Lower lobe of right lung (tissue), 2 donors: ENCODE measurements at regions not wholly inside any gene's neighbourhood (a gene's known extent, or its start where the extent isn't known, plus 50 kb on each side); places are given as distances from the start of the nearest gene placed in this dataset.

Experiments used
- ATAC-seq, 2 donors: fragments of 200-7000 bp; cut with Tn5 transposase; one replicate each; pipeline ENCODE4 v1.9.1; 2020 to 2022; ENCODE audit warnings: mild to moderate bottlenecking in 2 of 2, moderate library complexity in 2 of 2
- DNase-seq: peaks from one replicate; pipeline ENCODE4 v3.0.0-alpha.2; 2020
- H3K27ac ChIP-seq: fragments of 200-600 bp; one replicate; pipeline ENCODE4 v1.8.0; 2022
- H3K27me3 ChIP-seq: fragments of 200-600 bp; one replicate; pipeline ENCODE4 v1.8.0; 2022; ENCODE audit warnings: low read depth
- H3K36me3 ChIP-seq: fragments of 200-600 bp; one replicate; pipeline ENCODE4 v1.8.0; 2022; ENCODE audit warnings: mild to moderate bottlenecking
- H3K4me1 ChIP-seq: fragments of 200-600 bp; one replicate; pipeline ENCODE4 v1.8.0; 2022
- H3K4me3 ChIP-seq: fragments of 200-600 bp; one replicate; pipeline ENCODE4 v1.8.0; 2022; ENCODE audit warnings: mild to moderate bottlenecking
- H3K9me3 ChIP-seq: fragments of 200-600 bp; one replicate; pipeline ENCODE4 v1.8.0; 2022
- intact Hi-C: fragments of 100-400 bp; cut with DNase I; formaldehyde crosslinking; loops from one replicate; pipeline ENCODE4 v1.11.0; 2022
- TF ChIP-seq, protein P1 (sequence below): fragments of 200-600 bp; IDR thresholded peaks from one replicate; pipeline ENCODE4 v1.8.0; 2022; ENCODE audit warnings: antibody characterized with exemption, mild to moderate bottlenecking
- donor health status: DM: no; HTN: yes; CAD: no; lungs with severe emphysema.

DNA sequence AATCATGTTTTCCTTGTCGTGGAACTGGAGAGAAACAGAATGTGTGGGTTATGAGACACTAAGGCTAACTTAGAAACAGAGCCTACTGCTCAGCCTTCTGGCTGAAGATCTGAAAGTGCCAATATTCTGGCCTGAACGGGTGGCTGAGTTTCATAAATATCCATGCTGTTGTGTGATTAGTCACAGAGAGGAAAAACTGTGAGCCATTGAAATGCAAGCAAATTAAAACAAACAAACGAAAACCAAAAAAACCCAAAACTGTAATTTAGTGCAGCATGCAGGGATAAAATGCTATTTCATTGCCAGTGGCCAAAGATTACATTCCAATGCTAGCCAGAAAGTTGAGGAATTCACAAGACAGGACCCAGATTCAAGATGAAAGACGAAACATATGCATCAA lies 315.1 kb downstream of the UBE3D start:
- DNase-seq = no peak
- Histone ChIP-seq H3K36me3 (no peaks in the 10 kb centered on the region), H3K4me3 (no peak overlapping the region), H3K9me3 (no peaks in the 10 kb centered on the region), H3K27me3 (no peaks in the 10 kb centered on the region), H3K4me1 (no peaks in the 10 kb centered on the region), H3K27ac (no peak overlapping the region)
- TF ChIP-seq, protein P1, sequence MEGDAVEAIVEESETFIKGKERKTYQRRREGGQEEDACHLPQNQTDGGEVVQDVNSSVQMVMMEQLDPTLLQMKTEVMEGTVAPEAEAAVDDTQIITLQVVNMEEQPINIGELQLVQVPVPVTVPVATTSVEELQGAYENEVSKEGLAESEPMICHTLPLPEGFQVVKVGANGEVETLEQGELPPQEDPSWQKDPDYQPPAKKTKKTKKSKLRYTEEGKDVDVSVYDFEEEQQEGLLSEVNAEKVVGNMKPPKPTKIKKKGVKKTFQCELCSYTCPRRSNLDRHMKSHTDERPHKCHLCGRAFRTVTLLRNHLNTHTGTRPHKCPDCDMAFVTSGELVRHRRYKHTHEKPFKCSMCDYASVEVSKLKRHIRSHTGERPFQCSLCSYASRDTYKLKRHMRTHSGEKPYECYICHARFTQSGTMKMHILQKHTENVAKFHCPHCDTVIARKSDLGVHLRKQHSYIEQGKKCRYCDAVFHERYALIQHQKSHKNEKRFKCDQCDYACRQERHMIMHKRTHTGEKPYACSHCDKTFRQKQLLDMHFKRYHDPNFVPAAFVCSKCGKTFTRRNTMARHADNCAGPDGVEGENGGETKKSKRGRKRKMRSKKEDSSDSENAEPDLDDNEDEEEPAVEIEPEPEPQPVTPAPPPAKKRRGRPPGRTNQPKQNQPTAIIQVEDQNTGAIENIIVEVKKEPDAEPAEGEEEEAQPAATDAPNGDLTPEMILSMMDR = no peak
- intact Hi-C loops = no loop called here
- no peak for ATAC-seq

DNA sequence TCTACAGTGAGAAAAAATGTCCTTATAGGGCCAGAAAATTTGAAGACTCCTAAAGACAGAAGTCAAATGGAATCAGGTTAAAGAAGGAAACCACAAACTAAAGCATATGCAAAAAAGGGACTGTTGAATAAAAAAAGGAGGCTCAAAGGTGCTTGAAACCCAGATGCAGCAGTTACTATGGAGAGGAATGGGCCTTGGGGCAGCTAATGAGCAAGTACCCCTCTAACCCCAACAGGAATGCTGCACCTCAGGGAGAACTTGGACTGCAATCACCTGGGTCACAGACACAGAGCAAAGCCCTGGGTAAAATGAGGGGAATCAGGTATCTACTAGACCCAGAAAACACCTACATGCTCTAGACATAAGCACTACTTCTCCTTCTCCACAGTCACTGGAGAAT lies 313.9 kb downstream of the UBE3D start:
- intact Hi-C loops = no loop called here

DNA sequence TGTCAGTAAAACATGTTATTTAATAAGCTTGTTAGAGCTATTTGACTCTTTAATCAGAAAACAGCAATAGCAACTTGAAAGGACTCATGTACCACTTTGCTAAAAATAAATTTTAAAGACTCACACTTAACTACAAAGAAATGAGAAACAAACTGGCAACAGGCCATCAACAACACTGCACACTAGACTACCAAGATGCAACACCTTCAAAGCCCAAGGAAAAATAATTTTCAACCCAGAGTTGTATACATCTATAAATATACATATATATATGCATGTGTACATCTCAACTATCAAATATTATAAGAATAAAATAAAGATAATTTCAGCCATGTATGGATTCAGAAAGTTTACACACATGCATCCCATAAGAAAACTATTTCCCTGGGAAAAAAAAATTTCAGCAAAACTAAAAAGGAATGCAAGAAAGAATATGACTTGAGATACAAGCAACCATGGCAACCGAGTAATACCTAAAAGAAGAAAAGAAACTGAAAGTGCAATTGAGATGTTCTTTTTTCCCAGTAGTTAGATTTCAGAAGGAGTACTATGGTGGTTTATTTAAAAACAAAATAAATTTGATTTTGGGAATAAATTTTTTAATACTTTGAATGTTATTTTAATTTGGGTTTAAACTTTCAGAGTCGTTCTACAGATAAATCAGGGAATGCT lies 303.8 kb downstream of the UBE3D start:
- Histone ChIP-seq H3K36me3 (no peaks in the 10 kb centered on the region), H3K9me3 (no peaks in the 10 kb centered on the region), H3K27me3 (no peaks in the 10 kb centered on the region), H3K4me3 (no peak overlapping the region), H3K27ac (no peak overlapping the region), H3K4me1 (no peaks in the 10 kb centered on the region)
- no peak for ATAC-seq
- DNase-seq = no peak
- intact Hi-C loops = no loop called here
- TF ChIP-seq, protein P1 = no peak

More for the DNA sequence above, 313.9 kb downstream of the UBE3D start:
- TF ChIP-seq, protein P1 = no peak
- Histone ChIP-seq H3K4me3 (no peak overlapping the region), H3K27ac (no peak overlapping the region), H3K4me1 (no peaks in the 10 kb centered on the region), H3K36me3 (no peaks in the 10 kb centered on the region), H3K9me3 (no peaks in the 10 kb centered on the region), H3K27me3 (no peaks in the 10 kb centered on the region)
- ATAC-seq (no peak), DNase-seq (no peak)

DNA sequence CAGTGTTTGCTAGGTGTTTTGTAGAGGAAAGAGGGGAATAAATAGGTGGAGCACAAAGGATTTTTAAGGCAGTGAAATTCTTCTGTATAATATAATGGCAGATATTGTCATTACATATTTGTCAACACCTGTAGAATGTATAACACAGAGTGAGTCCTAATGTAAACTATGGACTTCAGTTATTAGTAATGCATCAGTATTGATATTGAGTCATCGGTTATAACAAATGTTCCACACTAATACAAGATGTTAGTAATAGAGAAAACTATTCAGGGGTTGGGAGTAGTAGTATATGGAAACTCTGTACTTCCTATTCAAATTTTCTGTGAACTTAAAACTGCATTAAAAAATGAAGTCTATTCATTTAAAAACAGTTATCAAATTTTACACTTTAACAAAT lies 299.2 kb downstream of the UBE3D start:
- DNase-seq = no peak
- no peak overlapping the region for H3K4me3 ChIP-seq
- H3K27me3 ChIP-seq = no peaks in the 10 kb centered on the region
- H3K4me1 ChIP-seq = no peaks in the 10 kb centered on the region
- no peaks in the 10 kb centered on the region for H3K9me3 ChIP-seq
- intact Hi-C loops = no loop called here
- TF ChIP-seq, protein P1 = no peak
- H3K36me3 ChIP-seq = no peaks in the 10 kb centered on the region
- no peak overlapping the region for H3K27ac ChIP-seq
- no peak for ATAC-seq

DNA sequence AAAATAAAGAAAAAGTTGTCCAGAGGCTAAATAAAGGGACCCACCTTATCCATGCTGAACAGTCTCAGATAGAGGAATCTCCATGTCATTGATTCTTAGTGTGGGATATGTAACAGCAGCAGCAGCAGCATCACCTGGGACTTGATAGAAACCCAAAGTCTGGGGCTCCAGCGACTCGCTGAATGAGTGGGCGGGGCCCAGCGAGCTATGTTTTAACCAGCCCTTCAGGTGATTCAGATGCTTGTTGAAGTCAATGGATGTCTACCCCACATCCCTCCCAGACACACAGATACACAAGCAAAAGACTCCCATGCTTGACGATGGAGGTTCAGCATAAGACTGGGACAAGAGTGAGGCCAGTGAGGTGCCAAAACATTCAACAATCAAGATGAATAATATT lies 298.6 kb downstream of the UBE3D start:
- ATAC-seq = no peak
- intact Hi-C loops = no loop called here
- Histone ChIP-seq H3K36me3 (no peaks in the 10 kb centered on the region), H3K27ac (no peak overlapping the region), H3K9me3 (no peaks in the 10 kb centered on the region), H3K27me3 (no peaks in the 10 kb centered on the region), H3K4me3 (no peak overlapping the region), H3K4me1 (no peaks in the 10 kb centered on the region)
- DNase-seq = no peak
- TF ChIP-seq, protein P1 = no peak

DNA sequence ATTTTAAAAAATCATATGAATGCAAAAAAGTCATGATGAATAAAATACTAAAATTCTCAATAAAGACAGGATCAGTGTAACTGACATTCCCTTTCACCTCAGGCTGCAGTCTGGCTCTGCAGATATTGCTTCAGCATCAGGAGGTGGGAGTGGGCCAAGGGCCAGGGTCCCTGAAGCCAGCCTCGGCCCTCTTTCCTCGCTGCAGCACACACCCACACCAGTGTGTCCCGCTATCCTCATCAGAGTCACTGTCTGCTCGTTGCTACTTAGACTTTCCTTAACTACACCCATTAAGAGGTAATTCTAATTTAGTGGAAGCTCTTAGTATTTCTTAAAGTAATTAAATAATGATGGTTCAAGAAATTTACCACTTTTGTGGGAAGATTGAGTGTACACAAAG lies 298.2 kb downstream of the UBE3D start:
- Histone ChIP-seq H3K4me1 (no peaks in the 10 kb centered on the region), H3K9me3 (no peaks in the 10 kb centered on the region), H3K27me3 (no peaks in the 10 kb centered on the region), H3K4me3 (no peak overlapping the region), H3K36me3 (no peaks in the 10 kb centered on the region), H3K27ac (no peak overlapping the region)
- no peak for DNase-seq
- no peak for ATAC-seq
- TF ChIP-seq, protein P1 = no peak
- intact Hi-C loops = no loop called here
